ENCODE measurements at regions not wholly inside any gene's neighbourhood (a gene's known extent, or its start where the extent isn't known, plus 50 kb on each side); places are given as distances from the start of the nearest gene placed in this dataset.
"Not testable (repeated sequence)": the region's sequence is repeated elsewhere in the genome, so short reads cannot be mapped to it uniquely, and the experiment has no call there.

- peaks cover 5% of the 10 kb centered on the region for H3K36me3 Mint-ChIP-seq
- H3K9me3 Mint-ChIP-seq: peaks cover 34% of the 10 kb centered on the region
- H3K27me3 Mint-ChIP-seq (ENCODE audit: low read depth): no peaks in the 10 kb centered on the region
- no peak overlapping the region for H3K4me3 Mint-ChIP-seq
- H3K27ac Mint-ChIP-seq: no peak overlapping the region
- DNase-seq (ENCODE audit: low spot score in 2 of 2, unreplicated experiment in 2 of 2): no peak
- no peak for TF ChIP-seq CTCF (IDR thresholded peaks at IDR 0.05; ENCODE audit: unreplicated experiment)
- peaks cover 3% of the 10 kb centered on the region for H3K4me1 Mint-ChIP-seq
Measured at GRCh38 chr9:134526584-134527477, 114.8 kb upstream of the COL5A1 start.

- DNase-seq (ENCODE audit: low spot score in 2 of 2, unreplicated experiment in 2 of 2): no peak
- no peak for TF ChIP-seq CTCF (IDR thresholded peaks at IDR 0.05; ENCODE audit: unreplicated experiment)
- H3K27me3 Mint-ChIP-seq (ENCODE audit: low read depth): no peaks in the 10 kb centered on the region
- H3K4me3 Mint-ChIP-seq: no peak overlapping the region
- H3K4me1 Mint-ChIP-seq: no peaks in the 10 kb centered on the region
- peaks cover 5% of the 10 kb centered on the region for H3K36me3 Mint-ChIP-seq
- peaks cover 38% of the 10 kb centered on the region for H3K9me3 Mint-ChIP-seq
- no peak overlapping the region for H3K27ac Mint-ChIP-seq
Measured at GRCh38 chr9:134530724-134531123, 110.9 kb upstream of the COL5A1 start.

GRCh38 chr9:134531220-134531970 lies 110.2 kb upstream of the COL5A1 start:
- peaks cover 4% of the 10 kb centered on the region for H3K4me1 Mint-ChIP-seq
- H3K27ac Mint-ChIP-seq: no peak overlapping the region
- no peak overlapping the region for H3K4me3 Mint-ChIP-seq
- no peak for DNase-seq (ENCODE audit: low spot score in 2 of 2, unreplicated experiment in 2 of 2)
- TF ChIP-seq CTCF (IDR thresholded peaks at IDR 0.05; ENCODE audit: unreplicated experiment): no peak
- no peaks in the 10 kb centered on the region for H3K27me3 Mint-ChIP-seq (ENCODE audit: low read depth)
- peaks cover 5% of the 10 kb centered on the region for H3K36me3 Mint-ChIP-seq
- peaks cover 38% of the 10 kb centered on the region for H3K9me3 Mint-ChIP-seq

GRCh38 chr9:134532084-134532483 lies 109.5 kb upstream of the COL5A1 start:
- Mint-ChIP-seq H3K27ac (no peak overlapping the region), H3K9me3 (peaks cover 36% of the 10 kb centered on the region)
- DNase-seq (ENCODE audit: low spot score in 2 of 2, unreplicated experiment in 2 of 2): no peak

GRCh38 chr9:134532661-134533060 lies 108.9 kb upstream of the COL5A1 start:
- H3K27ac Mint-ChIP-seq; H3K36me3 Mint-ChIP-seq; H3K27me3 Mint-ChIP-seq (ENCODE audit: low read depth); H3K4me3 Mint-ChIP-seq; H3K4me1 Mint-ChIP-seq; DNase-seq (ENCODE audit: low spot score in 2 of 2, unreplicated experiment in 2 of 2): not testable (repeated sequence)
- H3K9me3 Mint-ChIP-seq: peaks cover 35% of the 10 kb centered on the region

More at GRCh38 chr9:134532084-134532483, 109.5 kb upstream of the COL5A1 start:
- H3K4me3 Mint-ChIP-seq: no peak overlapping the region
- no peak for TF ChIP-seq CTCF (IDR thresholded peaks at IDR 0.05; ENCODE audit: unreplicated experiment)
- peaks cover 5% of the 10 kb centered on the region for H3K36me3 Mint-ChIP-seq
- H3K27me3 Mint-ChIP-seq (ENCODE audit: low read depth): no peaks in the 10 kb centered on the region
- peaks cover 6% of the 10 kb centered on the region for H3K4me1 Mint-ChIP-seq

Data from mesothelial cell of epicardium (in vitro differentiated cells).